ENCODE measurements at regions not wholly inside any gene's neighbourhood (a gene's known extent, or its start where the extent isn't known, plus 50 kb on each side); places are given as distances from the start of the nearest gene placed in this dataset.

- no peak for TF ChIP-seq CTCF (IDR thresholded peaks at IDR 0.05)
- Mint-ChIP-seq H3K36me3 (ENCODE audit: low read depth) (no peaks in the 10 kb centered on the region), H3K4me1 (ENCODE audit: low read depth) (no peaks in the 10 kb centered on the region), H3K9me3 (peaks cover 25% of the 10 kb centered on the region), H3K4me3 (no peak overlapping the region), H3K27me3 (ENCODE audit: insufficient read depth) (no peaks in the 10 kb centered on the region), H3K27ac (no peak overlapping the region)
- DNase-seq: no peak
Measured at GRCh38 chr6:66068033-66068432, 361.0 kb upstream of the EYS start.

- no peaks in the 10 kb centered on the region for H3K36me3 Mint-ChIP-seq (ENCODE audit: low read depth)
- TF ChIP-seq CTCF (IDR thresholded peaks at IDR 0.05): no peak
- no peaks in the 10 kb centered on the region for H3K27me3 Mint-ChIP-seq (ENCODE audit: insufficient read depth)
- no peaks in the 10 kb centered on the region for H3K4me1 Mint-ChIP-seq (ENCODE audit: low read depth)
- DNase-seq: no peak
- no peak overlapping the region for H3K27ac Mint-ChIP-seq
- no peak overlapping the region for H3K4me3 Mint-ChIP-seq
- H3K9me3 Mint-ChIP-seq: peaks cover 27% of the 10 kb centered on the region
Measured at GRCh38 chr6:66065313-66065712, 358.3 kb upstream of the EYS start.

GRCh38 chr6:66057034-66057433 lies 350.0 kb upstream of the EYS start:
- no peaks in the 10 kb centered on the region for H3K36me3 Mint-ChIP-seq (ENCODE audit: low read depth)
- H3K4me3 Mint-ChIP-seq: no peak overlapping the region
- no peak overlapping the region for H3K27ac Mint-ChIP-seq
- H3K27me3 Mint-ChIP-seq (ENCODE audit: insufficient read depth): no peaks in the 10 kb centered on the region
- no peak for TF ChIP-seq CTCF (IDR thresholded peaks at IDR 0.05)
- peaks cover 4% of the 10 kb centered on the region for H3K9me3 Mint-ChIP-seq
- no peak for DNase-seq
- H3K4me1 Mint-ChIP-seq (ENCODE audit: low read depth): no peaks in the 10 kb centered on the region

GRCh38 chr6:66054967-66055366 lies 347.9 kb upstream of the EYS start:
- no peak for TF ChIP-seq CTCF (IDR thresholded peaks at IDR 0.05)
- no peaks in the 10 kb centered on the region for H3K36me3 Mint-ChIP-seq (ENCODE audit: low read depth)
- H3K4me3 Mint-ChIP-seq: no peak overlapping the region
- no peak for DNase-seq
- no peak overlapping the region for H3K27ac Mint-ChIP-seq
- no peaks in the 10 kb centered on the region for H3K4me1 Mint-ChIP-seq (ENCODE audit: low read depth)
- peaks cover 4% of the 10 kb centered on the region for H3K9me3 Mint-ChIP-seq
- no peaks in the 10 kb centered on the region for H3K27me3 Mint-ChIP-seq (ENCODE audit: insufficient read depth)

GRCh38 chr6:66051812-66052211 lies 344.8 kb upstream of the EYS start:
- no peaks in the 10 kb centered on the region for H3K4me1 Mint-ChIP-seq (ENCODE audit: low read depth)
- no peak overlapping the region for H3K4me3 Mint-ChIP-seq
- H3K9me3 Mint-ChIP-seq: peaks cover 4% of the 10 kb centered on the region
- H3K27me3 Mint-ChIP-seq (ENCODE audit: insufficient read depth): no peaks in the 10 kb centered on the region
- H3K36me3 Mint-ChIP-seq (ENCODE audit: low read depth): no peaks in the 10 kb centered on the region
- DNase-seq: no peak
- no peak overlapping the region for H3K27ac Mint-ChIP-seq
- TF ChIP-seq CTCF (IDR thresholded peaks at IDR 0.05): no peak
